DMS153 treated with DMSO at 0.1 percent for 48 hours (cell line): ENCODE measurements at regions not wholly inside any gene's neighbourhood (a gene's known extent, or its start where the extent isn't known, plus 50 kb on each side); places are given as distances from the start of the nearest gene placed in this dataset.

Source experiments
- DNase-seq: peaks from one replicate; lab custom pipeline; 2025; ENCODE audit not compliant: unreplicated experiment; lab: John Stamatoyannopoulos, UW

DNA sequence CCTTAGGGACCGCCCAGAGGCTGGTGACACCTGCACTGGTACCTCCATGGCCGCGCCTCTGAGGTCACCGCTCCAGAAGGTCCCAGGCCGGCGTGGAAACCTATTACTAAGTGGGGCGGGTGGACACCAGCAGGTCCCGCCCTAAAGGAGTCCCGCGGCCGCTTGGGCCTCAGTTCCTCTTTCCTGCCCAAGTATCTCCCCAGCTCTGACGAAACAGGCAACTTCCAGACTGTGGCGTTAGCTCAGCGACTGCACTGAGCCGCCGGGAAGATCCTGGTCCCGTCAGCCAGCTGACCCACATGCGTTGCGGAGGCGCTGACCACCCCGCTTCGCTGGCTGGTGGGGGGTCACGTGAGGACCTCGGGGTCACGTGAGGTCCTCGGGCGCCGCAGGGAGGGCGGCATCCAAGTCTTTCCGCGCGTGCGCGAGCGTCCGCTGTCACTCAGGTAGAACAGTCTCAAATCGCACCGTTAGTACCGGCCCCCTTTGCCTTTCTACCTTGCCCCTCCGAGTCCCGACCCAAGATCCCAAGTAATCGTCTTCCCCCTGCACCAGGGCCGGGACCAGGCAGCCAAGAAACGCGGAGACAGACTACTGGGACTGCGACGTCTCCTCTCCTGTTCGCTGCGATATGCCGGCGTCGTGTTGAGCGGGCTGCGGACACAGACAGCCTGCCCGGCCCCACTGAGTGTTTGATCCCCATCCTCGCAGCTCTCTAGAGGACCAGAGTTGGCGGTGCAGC is 53.7 kb upstream of the KDM4C start:
- DNase-seq: peak; percentile 81

DNA sequence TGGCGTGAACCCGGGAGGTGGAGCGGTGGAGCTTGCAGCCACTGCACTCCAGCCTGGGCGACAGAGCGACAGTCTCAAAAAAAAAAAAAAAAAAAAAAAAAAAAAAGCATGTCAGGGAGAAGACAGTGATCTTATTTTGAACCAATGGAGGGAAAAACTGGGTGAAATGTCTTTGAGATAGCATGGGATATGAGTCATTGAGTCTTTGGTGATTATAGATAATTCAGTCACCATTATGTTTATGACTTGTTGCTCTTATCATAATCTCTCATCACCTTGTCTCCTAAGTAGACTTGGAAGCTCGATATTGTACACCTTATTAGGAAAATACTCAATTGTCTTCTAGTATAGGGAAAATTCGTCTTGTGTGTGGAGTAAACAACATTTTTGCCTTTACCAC is 55.1 kb upstream of the KDM4C start:
- no peak for DNase-seq

- no peak for DNase-seq
Observed at GRCh38 chr9:6696178-6696577, 50.6 kb upstream of the GLDC start.

DNA sequence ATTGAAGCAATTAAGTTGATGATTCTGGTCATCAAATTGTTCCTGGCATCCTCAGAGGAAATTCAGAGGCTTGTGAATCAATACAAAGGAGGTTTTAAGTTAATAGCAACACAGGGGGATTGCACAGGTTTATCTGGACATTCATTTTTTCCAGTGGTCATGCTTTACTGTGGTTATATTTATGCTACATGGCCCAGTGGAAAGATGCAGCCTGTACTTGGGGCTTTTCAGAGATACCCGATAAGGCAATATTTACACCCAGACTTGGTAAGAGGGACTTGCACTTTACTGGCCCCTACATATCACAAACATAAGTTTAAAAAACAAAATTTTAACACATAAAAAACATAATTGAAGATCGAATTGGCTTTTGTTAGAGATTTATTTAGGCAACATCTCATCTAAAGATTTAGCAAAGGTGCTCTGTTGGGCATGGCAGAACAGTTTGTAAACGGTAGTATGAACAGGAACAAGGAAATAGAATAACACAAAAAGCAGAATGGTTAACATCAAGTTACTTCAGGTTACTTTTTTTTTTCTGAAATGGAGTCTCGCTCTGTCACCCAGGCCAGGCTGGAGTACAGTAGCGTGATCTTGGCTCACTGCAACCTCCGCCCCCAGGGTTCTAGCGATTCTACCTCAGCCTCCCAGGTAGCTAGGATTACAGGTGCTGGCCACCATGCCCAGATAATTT is 49.7 kb upstream of the GLDC start:
- no peak for DNase-seq
